Erythroblast (primary cell): ENCODE measurements at regions not wholly inside any gene's neighbourhood (a gene's known extent, or its start where the extent isn't known, plus 50 kb on each side); places are given as distances from the start of the nearest gene placed in this dataset.

Experiments
- DNase-seq, 2 experiments: peaks; one replicate each; lab custom pipeline; 2025; lab: John Stamatoyannopoulos, UW
- GATA1 ChIP-seq: IDR thresholded peaks from 2 replicates; pipeline ENCODE4 v1.6.1; 2011; ENCODE audit warnings: low read depth, mild to moderate bottlenecking, control low read depth, low read length, moderate library complexity
- POLR2A ChIP-seq: IDR thresholded peaks from 2 replicates; pipeline ENCODE4 v1.6.1; 2011; ENCODE audit warnings: mild to moderate bottlenecking, low read length

GRCh38 chr1:229183588-229183987 lies 87.3 kb upstream of the RAB4A start:
- TF ChIP-seq GATA1 (no peak), POLR2A (no peak)
- no peak for DNase-seq

GRCh38 chr1:229184066-229184465 lies 86.8 kb upstream of the RAB4A start:
- DNase-seq: no peak
- no peak for TF ChIP-seq POLR2A
- TF ChIP-seq GATA1: no peak

DNA sequence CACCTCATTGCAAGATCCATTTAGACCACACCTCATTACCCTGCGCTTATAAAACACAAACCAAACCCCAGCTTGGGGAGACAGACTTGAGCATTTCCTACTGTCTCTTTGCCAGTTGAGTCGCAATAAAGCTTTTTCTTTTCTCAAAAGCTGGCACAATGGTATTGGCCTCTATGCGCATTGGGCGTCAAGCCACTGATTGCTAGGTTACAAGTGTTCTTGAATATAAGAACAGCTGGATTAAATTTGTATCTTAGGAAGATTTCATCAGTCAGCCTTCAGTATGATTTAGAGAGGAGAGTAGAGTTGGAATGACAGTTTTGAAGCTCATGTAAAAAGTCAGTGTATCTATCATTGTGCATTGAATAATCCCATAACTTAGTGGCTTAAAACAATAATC lies 84.9 kb upstream of the RAB4A start:
- DNase-seq: no peak
- no peak for TF ChIP-seq GATA1
- no peak for TF ChIP-seq POLR2A

DNA sequence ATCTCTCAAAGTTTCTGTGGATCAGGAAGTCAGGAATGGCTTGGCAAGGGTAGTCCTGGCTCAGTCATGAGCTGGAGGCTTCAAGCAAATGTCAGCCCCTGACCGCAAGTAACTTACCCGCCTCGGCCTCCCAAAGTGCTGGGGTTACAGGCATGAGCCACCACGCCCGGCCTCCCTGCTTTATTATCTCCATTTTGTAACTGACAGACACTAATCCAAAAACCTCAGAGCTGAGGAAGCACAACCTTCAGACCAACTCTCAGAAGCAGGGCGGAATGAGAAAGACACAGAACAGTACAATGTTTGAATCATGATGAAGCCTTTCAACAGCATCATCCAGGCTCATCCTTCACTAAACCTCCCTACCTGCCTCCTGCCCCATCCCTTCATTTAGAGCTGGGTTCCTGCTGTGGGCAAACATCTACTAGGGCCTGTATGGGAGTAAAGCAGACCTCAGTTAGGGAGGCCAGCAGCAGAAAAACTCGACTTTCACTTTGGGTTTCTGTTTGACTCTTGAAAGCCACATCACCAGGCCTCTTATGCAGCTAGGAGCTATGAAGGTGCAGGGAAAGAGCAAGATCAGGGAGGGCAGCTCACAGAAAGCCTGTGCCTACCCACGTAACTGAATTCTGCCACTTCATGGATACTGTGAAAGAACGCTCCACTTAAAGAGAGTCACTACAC lies 84.4 kb upstream of the RAB4A start:
- no peak for TF ChIP-seq POLR2A
- TF ChIP-seq GATA1: no peak
- DNase-seq: no peak

DNA sequence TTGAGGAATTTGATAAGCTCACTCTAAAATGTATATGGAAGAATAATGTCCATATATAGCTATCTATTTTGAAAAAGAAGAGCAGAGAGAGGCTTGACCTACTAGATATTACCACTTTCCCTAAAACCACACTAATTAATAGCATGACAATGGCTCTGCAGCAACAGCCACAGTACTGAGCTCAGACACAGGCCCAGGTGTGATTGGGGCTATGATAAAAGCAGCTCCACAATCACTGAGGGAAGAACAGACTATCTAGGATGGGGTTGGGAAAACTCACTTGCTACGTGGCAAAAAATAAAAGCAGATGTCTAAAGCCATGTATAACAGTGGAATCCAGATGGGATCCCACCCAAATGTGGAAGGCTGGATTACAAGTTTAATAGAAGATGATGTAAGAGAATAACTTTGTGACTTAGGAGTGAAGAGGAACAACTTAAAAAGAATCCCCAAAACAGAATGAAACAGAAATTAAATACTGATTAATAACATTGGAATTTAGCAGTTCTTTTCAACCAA lies 80.8 kb upstream of the RAB4A start:
- no peak for TF ChIP-seq GATA1
- TF ChIP-seq POLR2A: no peak
- DNase-seq: no peak

DNA sequence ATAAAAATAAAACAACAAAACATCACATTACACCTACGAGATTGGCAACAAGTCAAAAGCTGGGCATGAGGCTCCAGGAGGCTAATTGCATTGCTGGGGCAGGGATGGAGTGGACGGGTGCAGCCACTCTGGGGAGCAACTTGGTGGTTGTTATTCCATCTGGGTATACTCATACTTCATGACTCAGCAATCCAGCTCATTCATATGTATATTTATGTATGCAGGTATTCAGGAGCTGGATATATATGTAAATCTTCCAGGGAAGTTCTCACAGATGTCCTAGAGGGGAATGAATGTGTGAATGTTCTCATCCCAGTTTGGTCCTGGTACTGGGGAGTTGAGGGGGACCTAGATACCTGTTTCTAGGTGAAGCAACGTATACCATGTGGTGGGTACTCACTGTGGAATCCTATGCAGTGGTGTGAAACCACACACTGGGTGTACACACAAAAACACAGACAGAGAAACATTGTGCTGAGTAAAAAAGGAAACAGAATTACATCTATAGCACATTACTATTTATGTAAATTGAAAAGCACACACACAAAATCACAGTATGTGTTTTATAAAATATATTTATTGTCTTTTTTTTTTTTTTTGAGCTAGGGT lies 79.7 kb upstream of the RAB4A start:
- DNase-seq: no peak
- no peak for TF ChIP-seq GATA1
- TF ChIP-seq POLR2A: no peak

DNA sequence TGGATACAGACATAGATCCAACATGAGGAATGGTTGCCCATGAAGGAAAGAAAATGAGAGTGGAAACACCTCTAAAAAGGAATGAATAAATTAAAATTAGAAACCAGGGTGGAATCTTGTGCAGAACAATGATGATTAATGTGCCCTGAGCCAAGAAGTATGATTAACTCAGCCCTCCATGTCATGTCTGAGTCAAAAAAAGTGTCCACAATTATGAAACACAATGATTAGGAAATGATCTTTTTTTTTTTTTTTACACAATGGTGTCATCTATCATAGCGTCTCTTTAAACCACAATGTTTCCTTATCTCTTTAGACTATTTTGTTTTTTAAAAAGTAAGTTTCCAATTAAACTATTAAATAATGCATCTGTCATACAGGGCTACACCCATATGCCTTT lies 78.9 kb upstream of the RAB4A start:
- TF ChIP-seq GATA1: no peak
- TF ChIP-seq POLR2A: no peak
- no peak for DNase-seq

DNA sequence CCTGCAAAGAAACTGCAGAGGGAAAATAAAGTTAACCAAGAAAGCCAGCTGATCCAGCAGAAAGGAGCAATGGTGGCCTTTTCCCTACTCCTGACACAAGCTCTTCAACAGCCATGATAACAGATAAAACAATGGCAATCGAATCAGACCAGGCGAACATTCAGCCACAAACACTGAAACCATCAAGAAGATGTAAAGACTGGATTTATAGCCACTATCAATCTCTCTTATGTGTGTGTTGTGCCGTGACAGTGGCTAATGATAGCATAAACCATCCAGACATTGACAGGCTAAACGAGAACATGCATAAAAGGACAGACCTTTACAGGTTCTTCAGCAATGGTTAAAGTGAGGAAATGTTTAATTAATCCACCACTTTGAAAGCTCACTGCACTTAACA lies 78.1 kb upstream of the RAB4A start:
- DNase-seq: no peak
- TF ChIP-seq GATA1 (no peak), POLR2A (no peak)

DNA sequence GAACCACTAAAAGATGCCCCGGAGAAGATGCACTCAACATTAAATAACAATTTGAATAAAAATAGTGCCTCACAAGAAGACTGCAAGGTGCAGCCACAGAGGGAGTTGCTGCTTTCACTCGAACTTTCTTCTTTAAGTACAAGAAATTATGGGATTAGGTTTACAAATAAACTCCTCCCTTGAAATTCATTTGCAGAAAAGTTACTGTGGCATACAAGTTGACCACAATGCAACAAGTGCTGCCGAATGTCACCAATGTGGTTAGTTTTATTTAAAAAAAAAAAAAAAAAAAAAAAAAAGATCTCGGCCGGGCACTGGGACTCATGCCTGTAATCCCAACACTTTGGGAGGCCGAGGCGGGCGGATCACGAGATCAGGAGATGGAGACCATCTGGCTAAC lies 76.8 kb upstream of the RAB4A start:
- TF ChIP-seq GATA1: no peak
- TF ChIP-seq POLR2A: no peak
- DNase-seq: no peak

- no peak for DNase-seq
Measured at GRCh38 chr1:229195246-229195645, 75.7 kb upstream of the RAB4A start.

GRCh38 chr1:229196404-229197264 lies 74.3 kb upstream of the RAB4A start:
- TF ChIP-seq POLR2A (no peak), GATA1 (no peak)
- DNase-seq: no peak

More at GRCh38 chr1:229195246-229195645, 75.7 kb upstream of the RAB4A start:
- TF ChIP-seq GATA1 (no peak), POLR2A (no peak)

DNA sequence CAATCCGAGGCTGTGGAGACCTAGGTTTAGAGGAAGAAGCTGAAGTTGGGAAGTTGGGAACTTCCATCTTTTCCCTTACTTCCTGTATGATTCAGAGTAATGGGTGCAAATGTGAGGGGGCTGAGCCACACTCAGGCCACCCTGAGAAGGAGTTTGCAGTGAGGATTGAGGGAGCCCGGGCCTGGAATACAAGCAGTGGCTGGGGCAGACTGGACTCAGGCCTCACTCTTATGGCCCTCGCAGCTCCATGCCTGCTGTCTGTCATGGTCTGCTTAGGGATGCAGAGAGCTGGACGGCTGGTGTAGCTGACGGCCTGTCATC lies 73.7 kb upstream of the RAB4A start:
- TF ChIP-seq POLR2A (no peak), GATA1 (no peak)
- no peak for DNase-seq

DNA sequence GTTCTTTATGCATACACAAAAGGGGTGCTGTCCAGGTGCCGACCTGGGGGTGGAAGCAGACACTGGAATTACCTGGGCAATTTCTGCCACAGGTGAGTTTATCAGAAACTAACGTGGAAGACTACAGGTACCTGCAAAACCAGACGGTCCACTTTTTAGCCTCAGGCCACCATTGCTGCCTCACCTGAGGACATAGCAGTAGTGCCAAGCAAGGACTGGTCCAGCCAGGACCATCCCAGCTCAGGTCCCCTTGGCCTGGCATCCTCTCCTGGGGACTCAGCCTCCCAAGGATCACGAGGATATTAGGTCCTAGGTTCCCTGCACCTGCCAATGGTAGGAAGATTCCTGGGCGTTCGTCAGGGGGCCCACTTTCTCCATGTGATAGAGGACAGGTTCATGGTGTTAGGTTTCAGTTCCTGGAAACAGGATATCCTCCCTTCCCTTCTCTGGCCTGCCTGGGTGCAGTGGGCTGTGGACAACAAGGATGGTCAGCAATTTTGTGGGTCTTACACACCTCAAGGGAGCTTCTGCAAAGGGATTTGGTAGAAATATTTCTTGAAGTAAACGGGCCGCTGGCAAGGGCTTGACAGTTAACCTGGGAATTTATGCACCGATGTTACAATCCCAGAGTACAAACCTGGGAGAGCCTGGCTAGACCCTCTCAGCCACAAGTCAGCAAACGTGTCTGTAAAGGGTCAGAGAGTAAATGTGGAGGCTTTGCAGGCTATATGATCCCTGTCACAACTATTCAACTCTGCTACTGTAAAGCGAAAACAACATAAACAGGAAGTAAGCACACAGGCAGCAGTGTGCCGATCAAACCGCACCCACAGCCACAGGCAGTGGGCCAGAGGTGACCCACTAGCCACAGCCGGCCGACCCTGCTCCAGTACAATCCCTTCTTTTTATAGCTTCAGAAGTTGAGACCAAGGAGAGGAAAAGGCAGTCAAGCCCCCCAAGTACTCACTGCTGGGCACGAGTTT lies 71.4 kb upstream of the RAB4A start:
- TF ChIP-seq GATA1 (no peak), POLR2A (no peak)
- peak in 1 of 2 experiments; percentile 9 for DNase-seq
